ENCODE measurements at regions not wholly inside any gene's neighbourhood (a gene's known extent, or its start where the extent isn't known, plus 50 kb on each side); places are given as distances from the start of the nearest gene placed in this dataset.

GRCh38 chr9:110025551-110026170 lies 182.3 kb downstream of the C9orf152 start:
- Mint-ChIP-seq H3K27me3 (ENCODE audit: low read depth, poor library complexity) (no peaks in the 10 kb centered on the region), H3K4me3 (no peak overlapping the region), H3K9me3 (peaks cover 4% of the 10 kb centered on the region), H3K36me3 (ENCODE audit: low read depth) (peaks cover 13% of the 10 kb centered on the region), H3K4me1 (peaks cover 28% of the 10 kb centered on the region), H3K27ac (no peak overlapping the region)
- DNase-seq = no peak
- TF ChIP-seq CTCF (IDR thresholded peaks at IDR 0.05) = no peak

GRCh38 chr9:110027671-110028081 lies 180.3 kb downstream of the C9orf152 start:
- Mint-ChIP-seq H3K27ac (peak overlapping the region; percentile 89), H3K4me1 (peaks cover 28% of the 10 kb centered on the region), H3K4me3 (no peak overlapping the region), H3K36me3 (ENCODE audit: low read depth) (peaks cover 13% of the 10 kb centered on the region), H3K27me3 (ENCODE audit: low read depth, poor library complexity) (no peaks in the 10 kb centered on the region), H3K9me3 (peaks cover 4% of the 10 kb centered on the region)
- no peak for TF ChIP-seq CTCF (IDR thresholded peaks at IDR 0.05)
- no peak for DNase-seq

GRCh38 chr9:110028271-110028670 lies 179.7 kb downstream of the C9orf152 start:
- no peak overlapping the region for H3K4me3 Mint-ChIP-seq
- peaks cover 13% of the 10 kb centered on the region for H3K36me3 Mint-ChIP-seq (ENCODE audit: low read depth)
- no peak for TF ChIP-seq CTCF (IDR thresholded peaks at IDR 0.05)
- no peak for DNase-seq
- no peak overlapping the region for H3K27ac Mint-ChIP-seq
- H3K4me1 Mint-ChIP-seq = peaks cover 28% of the 10 kb centered on the region
- H3K9me3 Mint-ChIP-seq = peaks cover 4% of the 10 kb centered on the region
- H3K27me3 Mint-ChIP-seq (ENCODE audit: low read depth, poor library complexity) = no peaks in the 10 kb centered on the region

- Mint-ChIP-seq H3K27ac (no peak overlapping the region), H3K4me3 (no peak overlapping the region), H3K4me1 (peaks cover 28% of the 10 kb centered on the region)
These were observed 179.3 kb downstream of the C9orf152 start for GRCh38 chr9:110028676-110029075.

GRCh38 chr9:110029429-110029955 lies 178.5 kb downstream of the C9orf152 start:
- no peaks in the 10 kb centered on the region for H3K9me3 Mint-ChIP-seq
- no peak overlapping the region for H3K27ac Mint-ChIP-seq
- no peak for TF ChIP-seq CTCF (IDR thresholded peaks at IDR 0.05)
- H3K27me3 Mint-ChIP-seq (ENCODE audit: low read depth, poor library complexity) = no peaks in the 10 kb centered on the region
- peaks cover 28% of the 10 kb centered on the region for H3K4me1 Mint-ChIP-seq
- H3K36me3 Mint-ChIP-seq (ENCODE audit: low read depth) = peaks cover 6% of the 10 kb centered on the region
- H3K4me3 Mint-ChIP-seq = no peak overlapping the region
- no peak for DNase-seq

More at GRCh38 chr9:110028676-110029075, 179.3 kb downstream of the C9orf152 start:
- no peak for DNase-seq
- TF ChIP-seq CTCF (IDR thresholded peaks at IDR 0.05) = no peak
- Mint-ChIP-seq H3K9me3 (peaks cover 4% of the 10 kb centered on the region), H3K27me3 (ENCODE audit: low read depth, poor library complexity) (no peaks in the 10 kb centered on the region), H3K36me3 (ENCODE audit: low read depth) (peaks cover 13% of the 10 kb centered on the region)

- H3K4me1 Mint-ChIP-seq = peaks cover 28% of the 10 kb centered on the region
- H3K36me3 Mint-ChIP-seq (ENCODE audit: low read depth) = peaks cover 6% of the 10 kb centered on the region
- H3K9me3 Mint-ChIP-seq = no peaks in the 10 kb centered on the region
- no peak overlapping the region for H3K4me3 Mint-ChIP-seq
- no peak for DNase-seq
- no peaks in the 10 kb centered on the region for H3K27me3 Mint-ChIP-seq (ENCODE audit: low read depth, poor library complexity)
- H3K27ac Mint-ChIP-seq = no peak overlapping the region
- no peak for TF ChIP-seq CTCF (IDR thresholded peaks at IDR 0.05)
These were observed 177.9 kb downstream of the C9orf152 start for GRCh38 chr9:110029956-110030480.
